Endothelial cell of umbilical vein (primary cell): ENCODE measurements at regions not wholly inside any gene's neighbourhood (a gene's known extent, or its start where the extent isn't known, plus 50 kb on each side); places are given as distances from the start of the nearest gene placed in this dataset.

Source experiments
- BruUV-seq: library from RNA; stranded (reverse); fragments of 400-500 nt; replicated peaks from 2 replicates; lab custom pipeline; 2021; lab: Mats Ljungman, UMichigan
- CTCF ChIA-PET: fragments of 300-600, 350-600 bp; sonication (Branson Sonifier 250); formaldehyde crosslinking; loops from one replicate; lab custom pipeline; 2021; ENCODE audit warnings: antibody characterized with exemption, inconsistent platforms; lab: Charles Lee
- POLR2A ChIA-PET: fragments of 300-600, 350-600 bp; sonication (Branson Sonifier 250); formaldehyde crosslinking; loops from one replicate; lab custom pipeline; 2021; ENCODE audit warnings: antibody characterized with exemption, inconsistent platforms; lab: Charles Lee
- DNase-seq: peaks from one replicate; pipeline ENCODE4 v3.0.0-alpha.2; 2011; ENCODE audit warnings: low read depth, low spot score
- FAIRE-seq: peaks from 2 replicates; lab custom pipeline; 2011; peaks lifted over from hg19 to GRCh38; lab: Jason Lieb, UNC
- H2AFZ ChIP-seq: 2 replicates; pipeline ENCODE4 v1.6.0; 2012; ENCODE audit warnings: low read depth, low read length, control low read depth, inconsistent platforms
- H3K27ac ChIP-seq: 2 replicates; pipeline ENCODE4 v1.5.1; 2011; ENCODE audit warnings: low read depth, mild to moderate bottlenecking, control low read depth, low read length, moderate library complexity; ENCODE audit not compliant: insufficient read depth
- H3K27me3 ChIP-seq, 2 experiments: 2 replicates each; pipeline versions ENCODE4 v1.6.0 to v1.6.1; 2011; ENCODE audit warnings: low read length in 2 of 2, mixed read lengths in 1 of 2; ENCODE audit not compliant: control insufficient read depth in 2 of 2, insufficient read depth in 2 of 2
- H3K36me3 ChIP-seq, 2 experiments: 2 replicates in 1 of 2; 3 replicates in 1 of 2; pipeline ENCODE4 v1.5.1; 2011; ENCODE audit warnings: low read length in 2 of 2, mild to moderate bottlenecking in 1 of 2, moderate library complexity in 1 of 2; ENCODE audit not compliant: control insufficient read depth in 2 of 2, insufficient read depth in 2 of 2; ENCODE audit errors: extremely low read depth in 1 of 2
- H3K4me1 ChIP-seq: 3 replicates; pipeline ENCODE4 v1.5.1; 2011; ENCODE audit warnings: mild to moderate bottlenecking, low read length; ENCODE audit not compliant: control insufficient read depth, insufficient read depth; ENCODE audit errors: extremely low read depth
- H3K4me2 ChIP-seq: 2 replicates; pipeline ENCODE4 v1.6.1; 2011; ENCODE audit warnings: low read length, control low read depth, mixed read lengths; ENCODE audit not compliant: insufficient read depth
- H3K4me3 ChIP-seq, 3 experiments: fragments of 200-600 bp in 1 of 3; sonication (generic), shearing (Covaris generic) in 1 of 3; replicated peaks in 1 of 3; 2 replicates each; pipeline ENCODE4 v1.5.1; 2011 to 2016; ENCODE audit warnings: control low read depth in 3 of 3, low read length in 3 of 3, mild to moderate bottlenecking in 2 of 3, inconsistent platforms in 1 of 3, low read depth in 1 of 3, moderate library complexity in 1 of 3; ENCODE audit not compliant: insufficient read depth in 1 of 3
- H3K79me2 ChIP-seq: 2 replicates; pipeline ENCODE4 v1.6.0; 2012; ENCODE audit warnings: low read length, inconsistent platforms; ENCODE audit not compliant: control insufficient read depth, insufficient read depth
- H3K9ac ChIP-seq: replicated peaks from 2 replicates; pipeline ENCODE3; 2011; ENCODE audit warnings: low read length, control low read depth; ENCODE audit not compliant: insufficient read depth; ENCODE audit errors: extremely low read depth
- H3K9me1 ChIP-seq: replicated peaks from 3 replicates; pipeline ENCODE4 v1.6.0; 2011; ENCODE audit warnings: mild to moderate bottlenecking, low read length; ENCODE audit not compliant: control insufficient read depth, insufficient read depth; ENCODE audit errors: extremely low read depth
- H3K9me3 ChIP-seq: replicated peaks from 2 replicates; pipeline ENCODE4 v1.5.1; 2012; ENCODE audit warnings: low read length, inconsistent platforms; ENCODE audit not compliant: control insufficient read depth, insufficient read depth
- H4K20me1 ChIP-seq: replicated peaks from 2 replicates; pipeline ENCODE3; 2011; ENCODE audit warnings: mild to moderate bottlenecking, low read length; ENCODE audit not compliant: control insufficient read depth, insufficient read depth; ENCODE audit errors: extremely low read depth
- CTCF ChIP-seq, 2 donors: IDR thresholded peaks; 1 replicate in 1 of 2; 2 replicates in 1 of 2; pipeline ENCODE4 v1.5.1; 2011; ENCODE audit warnings: low read length in 2 of 2, mild to moderate bottlenecking in 2 of 2, moderate library complexity in 2 of 2, control low read depth in 1 of 2, inconsistent platforms in 1 of 2, low read depth in 1 of 2; ENCODE audit not compliant: insufficient read depth in 1 of 2; ENCODE audit errors: extremely low read depth in 1 of 2
- EZH2 ChIP-seq: IDR thresholded peaks from 2 replicates; pipeline ENCODE4 v1.6.1; 2012; ENCODE audit warnings: borderline replicate concordance, low read depth, mild to moderate bottlenecking, moderate library complexity, low read length, inconsistent platforms; ENCODE audit not compliant: severe bottlenecking
- FOS ChIP-seq: IDR thresholded peaks from 2 replicates; pipeline ENCODE4 v1.6.1; 2011; ENCODE audit warnings: mild to moderate bottlenecking, low read length, moderate library complexity, borderline replicate concordance; ENCODE audit not compliant: insufficient read depth
- GATA2 ChIP-seq: IDR thresholded peaks from 2 replicates; pipeline ENCODE4 v1.7.0; 2011; ENCODE audit warnings: low read depth, mild to moderate bottlenecking, moderate library complexity, mixed read lengths, low read length; ENCODE audit not compliant: insufficient read length, insufficient read depth
- JUN ChIP-seq: IDR thresholded peaks from 2 replicates; pipeline ENCODE4 v1.6.1; 2011; ENCODE audit warnings: borderline replicate concordance, low read depth; ENCODE audit not compliant: insufficient read length, insufficient read depth
- MAX ChIP-seq: IDR thresholded peaks from 2 replicates; pipeline ENCODE4 v1.6.1; 2011; ENCODE audit not compliant: insufficient read depth, insufficient read length
- MYC ChIP-seq: IDR thresholded peaks from one replicate; pipeline ENCODE4 v1.6.1; 2011; ENCODE audit warnings: mild to moderate bottlenecking, low read depth, low read length
- POLR2A ChIP-seq: IDR thresholded peaks from 2 replicates; pipeline ENCODE4 v1.6.1; 2012; ENCODE audit warnings: low read depth, mild to moderate bottlenecking, control low read depth, low read length
- POLR2AphosphoS5 ChIP-seq: IDR thresholded peaks from 2 replicates; pipeline ENCODE4 v1.6.1; 2012; ENCODE audit warnings: low read depth, mild to moderate bottlenecking, control low read depth, low read length, moderate library complexity; ENCODE audit not compliant: insufficient read depth
- dilution Hi-C: fragments of 300-500 bp; cut with MboI; formaldehyde crosslinking; loops from one replicate; pipeline ENCODE4 v1.15.0; 2019; ENCODE audit warnings: low sequenced_read_pairs; ENCODE audit not compliant: extremely low pct_ligation_motif_present
- intact Hi-C: fragments of 100-400 bp; cut with micrococcal nuclease; formaldehyde crosslinking; loops from one replicate; pipeline ENCODE4 v1.10.0; 2022

GRCh38 chr2:22037274-22037673 is 913.5 kb downstream of the TDRD15 start:
- no peaks in the 10 kb centered on the region for H3K9me1 ChIP-seq
- no peaks in the 10 kb centered on the region for H3K36me3 ChIP-seq
- H3K4me2 ChIP-seq: no peak overlapping the region
- no peak overlapping the region for H3K27ac ChIP-seq
- ChIA-PET POLR2A (no interaction called here), CTCF (no interaction called here)
- H3K4me3 ChIP-seq: no peak overlapping the region
- peaks cover 2% of the 10 kb centered on the region for H3K9me3 ChIP-seq
- intact Hi-C loops: no loop called here
- no peak for FAIRE-seq
- no peaks in the 10 kb centered on the region for H3K4me1 ChIP-seq
- dilution Hi-C loops: no loop called here
- no peaks in the 10 kb centered on the region for H3K27me3 ChIP-seq
- H3K79me2 ChIP-seq: no peaks in the 10 kb centered on the region
- H3K9ac ChIP-seq: no peak overlapping the region
- TF ChIP-seq MYC (no peak), EZH2 (no peak), JUN (no peak), CTCF (IDR thresholded peaks at IDR 0.05; ENCODE audit: extremely low read depth in 1 of 2, insufficient read depth in 1 of 2, low read depth in 1 of 2, low read length in 2 of 2) (no peak), FOS (no peak), GATA2 (no peak), MAX (no peak), POLR2A (no peak), POLR2AphosphoS5 (no peak)
- no TSS peak for BruUV-seq
- H2AFZ ChIP-seq: no peak overlapping the region
- H4K20me1 ChIP-seq: no peaks in the 10 kb centered on the region
- DNase-seq: no peak
